ENCODE measurements at regions not wholly inside any gene's neighbourhood (a gene's known extent, or its start where the extent isn't known, plus 50 kb on each side); places are given as distances from the start of the nearest gene placed in this dataset.

DNA sequence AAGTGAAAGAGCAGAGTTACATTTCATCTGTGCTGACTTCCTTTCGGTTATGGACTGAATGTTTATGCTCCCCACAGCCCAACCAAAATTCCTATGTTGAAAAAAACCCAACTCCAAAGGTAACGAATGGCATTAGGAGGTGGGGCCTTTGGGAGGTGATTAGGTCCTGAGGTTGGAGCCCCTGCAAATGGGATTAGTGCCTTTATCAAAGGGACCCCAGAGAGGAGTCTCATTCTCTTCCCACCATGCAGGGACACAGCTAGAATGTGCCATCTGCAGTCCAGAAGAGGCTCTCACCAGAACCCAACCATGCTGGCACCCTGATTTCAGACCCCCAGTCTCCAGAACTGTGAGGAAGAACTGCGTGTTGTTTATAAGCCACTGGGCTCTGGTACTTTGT is 199.3 kb downstream of the TOMM20 start:
- TF ChIP-seq, protein P1, sequence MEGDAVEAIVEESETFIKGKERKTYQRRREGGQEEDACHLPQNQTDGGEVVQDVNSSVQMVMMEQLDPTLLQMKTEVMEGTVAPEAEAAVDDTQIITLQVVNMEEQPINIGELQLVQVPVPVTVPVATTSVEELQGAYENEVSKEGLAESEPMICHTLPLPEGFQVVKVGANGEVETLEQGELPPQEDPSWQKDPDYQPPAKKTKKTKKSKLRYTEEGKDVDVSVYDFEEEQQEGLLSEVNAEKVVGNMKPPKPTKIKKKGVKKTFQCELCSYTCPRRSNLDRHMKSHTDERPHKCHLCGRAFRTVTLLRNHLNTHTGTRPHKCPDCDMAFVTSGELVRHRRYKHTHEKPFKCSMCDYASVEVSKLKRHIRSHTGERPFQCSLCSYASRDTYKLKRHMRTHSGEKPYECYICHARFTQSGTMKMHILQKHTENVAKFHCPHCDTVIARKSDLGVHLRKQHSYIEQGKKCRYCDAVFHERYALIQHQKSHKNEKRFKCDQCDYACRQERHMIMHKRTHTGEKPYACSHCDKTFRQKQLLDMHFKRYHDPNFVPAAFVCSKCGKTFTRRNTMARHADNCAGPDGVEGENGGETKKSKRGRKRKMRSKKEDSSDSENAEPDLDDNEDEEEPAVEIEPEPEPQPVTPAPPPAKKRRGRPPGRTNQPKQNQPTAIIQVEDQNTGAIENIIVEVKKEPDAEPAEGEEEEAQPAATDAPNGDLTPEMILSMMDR (IDR thresholded peaks at IDR 0.05), result no peak
- TF ChIP-seq GABPA (IDR thresholded peaks at IDR 0.05; ENCODE audit: low read depth), result no peak
- no peak for TF ChIP-seq TAF1 (IDR thresholded peaks at IDR 0.05; ENCODE audit: borderline replicate concordance, low read depth, low read length)
- TF ChIP-seq NRF1 (IDR thresholded peaks at IDR 0.05; ENCODE audit: low read depth, low read length), result no peak
- TF ChIP-seq, protein P2, sequence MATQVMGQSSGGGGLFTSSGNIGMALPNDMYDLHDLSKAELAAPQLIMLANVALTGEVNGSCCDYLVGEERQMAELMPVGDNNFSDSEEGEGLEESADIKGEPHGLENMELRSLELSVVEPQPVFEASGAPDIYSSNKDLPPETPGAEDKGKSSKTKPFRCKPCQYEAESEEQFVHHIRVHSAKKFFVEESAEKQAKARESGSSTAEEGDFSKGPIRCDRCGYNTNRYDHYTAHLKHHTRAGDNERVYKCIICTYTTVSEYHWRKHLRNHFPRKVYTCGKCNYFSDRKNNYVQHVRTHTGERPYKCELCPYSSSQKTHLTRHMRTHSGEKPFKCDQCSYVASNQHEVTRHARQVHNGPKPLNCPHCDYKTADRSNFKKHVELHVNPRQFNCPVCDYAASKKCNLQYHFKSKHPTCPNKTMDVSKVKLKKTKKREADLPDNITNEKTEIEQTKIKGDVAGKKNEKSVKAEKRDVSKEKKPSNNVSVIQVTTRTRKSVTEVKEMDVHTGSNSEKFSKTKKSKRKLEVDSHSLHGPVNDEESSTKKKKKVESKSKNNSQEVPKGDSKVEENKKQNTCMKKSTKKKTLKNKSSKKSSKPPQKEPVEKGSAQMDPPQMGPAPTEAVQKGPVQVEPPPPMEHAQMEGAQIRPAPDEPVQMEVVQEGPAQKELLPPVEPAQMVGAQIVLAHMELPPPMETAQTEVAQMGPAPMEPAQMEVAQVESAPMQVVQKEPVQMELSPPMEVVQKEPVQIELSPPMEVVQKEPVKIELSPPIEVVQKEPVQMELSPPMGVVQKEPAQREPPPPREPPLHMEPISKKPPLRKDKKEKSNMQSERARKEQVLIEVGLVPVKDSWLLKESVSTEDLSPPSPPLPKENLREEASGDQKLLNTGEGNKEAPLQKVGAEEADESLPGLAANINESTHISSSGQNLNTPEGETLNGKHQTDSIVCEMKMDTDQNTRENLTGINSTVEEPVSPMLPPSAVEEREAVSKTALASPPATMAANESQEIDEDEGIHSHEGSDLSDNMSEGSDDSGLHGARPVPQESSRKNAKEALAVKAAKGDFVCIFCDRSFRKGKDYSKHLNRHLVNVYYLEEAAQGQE (IDR thresholded peaks at IDR 0.05; ENCODE audit: low read depth, low read length), result no peak
- no peak for TF ChIP-seq RAD21 (IDR thresholded peaks at IDR 0.05; ENCODE audit: low read length)
- no peak for TF ChIP-seq SIN3A (IDR thresholded peaks at IDR 0.05; ENCODE audit: borderline replicate concordance, low read depth, low read length)
- TF ChIP-seq, protein P3, sequence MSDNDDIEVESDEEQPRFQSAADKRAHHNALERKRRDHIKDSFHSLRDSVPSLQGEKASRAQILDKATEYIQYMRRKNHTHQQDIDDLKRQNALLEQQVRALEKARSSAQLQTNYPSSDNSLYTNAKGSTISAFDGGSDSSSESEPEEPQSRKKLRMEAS (IDR thresholded peaks at IDR 0.05; ENCODE audit: low read depth), result no peak
- TF ChIP-seq EP300 (IDR thresholded peaks at IDR 0.05; ENCODE audit: borderline replicate concordance in 1 of 2, low read depth in 1 of 2, low read length in 1 of 2), result no peak
- no peak for TF ChIP-seq NFIC (IDR thresholded peaks at IDR 0.05; ENCODE audit: borderline replicate concordance)
- no peak for TF ChIP-seq EZH2phosphoT487 (IDR thresholded peaks at IDR 0.05; ENCODE audit: borderline replicate concordance, low read depth)
- TF ChIP-seq ELF1 (IDR thresholded peaks at IDR 0.05), result no peak

All from SK-N-SH (cell line).